Stomach (tissue), 4 donors: ENCODE measurements at regions not wholly inside any gene's neighbourhood (a gene's known extent, or its start where the extent isn't known, plus 50 kb on each side); places are given as distances from the start of the nearest gene placed in this dataset.

ENCODE experiments used
- EP300 ChIP-seq: sonication (generic); formaldehyde crosslinking; IDR thresholded peaks from one replicate; pipeline ENCODE4 v1.6.1; 2017; ENCODE audit warnings: antibody characterized with exemption
- POLR2AphosphoS5 ChIP-seq, 3 donors: sonication (generic); formaldehyde crosslinking; IDR thresholded peaks; one replicate each; pipeline ENCODE4 v1.6.1; 2016; ENCODE audit warnings: antibody characterized with exemption in 3 of 3
- TF ChIP-seq, protein P1 (sequence below), 7 experiments: fragments of 450-650 bp in 4 of 7; fragments of 200-600 bp in 3 of 7; sonication (generic) in 3 of 7; IDR thresholded peaks; one replicate each; pipeline ENCODE4 v1.5.1; 2016 to 2019; ENCODE audit warnings: antibody characterized with exemption in 7 of 7, control low read depth in 2 of 7, mild to moderate bottlenecking in 1 of 7

DNA sequence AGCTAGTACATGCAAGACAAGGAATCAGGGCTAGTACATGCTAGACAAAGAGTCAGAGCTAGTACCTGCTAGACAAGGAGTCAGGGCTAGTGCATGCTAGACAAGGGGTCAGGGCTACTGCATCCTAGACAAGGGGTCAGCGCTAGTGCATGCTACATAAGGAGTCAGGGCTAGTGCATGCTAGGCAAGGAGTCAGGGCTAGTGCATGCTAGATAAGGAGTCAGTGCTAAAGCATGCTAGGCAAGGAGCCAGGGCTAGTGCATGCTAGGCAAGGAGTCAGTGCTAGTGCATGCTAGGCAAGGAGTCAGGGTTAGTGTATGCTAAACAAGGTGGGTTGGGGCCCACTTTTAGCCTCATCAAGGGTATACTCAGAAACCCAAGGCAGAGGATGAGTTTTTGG lies 90.1 kb upstream of the FAM136A start:
- TF ChIP-seq POLR2AphosphoS5 (IDR thresholded peaks at IDR 0.05) (no peak), EP300 (no peak)
- TF ChIP-seq, protein P1, sequence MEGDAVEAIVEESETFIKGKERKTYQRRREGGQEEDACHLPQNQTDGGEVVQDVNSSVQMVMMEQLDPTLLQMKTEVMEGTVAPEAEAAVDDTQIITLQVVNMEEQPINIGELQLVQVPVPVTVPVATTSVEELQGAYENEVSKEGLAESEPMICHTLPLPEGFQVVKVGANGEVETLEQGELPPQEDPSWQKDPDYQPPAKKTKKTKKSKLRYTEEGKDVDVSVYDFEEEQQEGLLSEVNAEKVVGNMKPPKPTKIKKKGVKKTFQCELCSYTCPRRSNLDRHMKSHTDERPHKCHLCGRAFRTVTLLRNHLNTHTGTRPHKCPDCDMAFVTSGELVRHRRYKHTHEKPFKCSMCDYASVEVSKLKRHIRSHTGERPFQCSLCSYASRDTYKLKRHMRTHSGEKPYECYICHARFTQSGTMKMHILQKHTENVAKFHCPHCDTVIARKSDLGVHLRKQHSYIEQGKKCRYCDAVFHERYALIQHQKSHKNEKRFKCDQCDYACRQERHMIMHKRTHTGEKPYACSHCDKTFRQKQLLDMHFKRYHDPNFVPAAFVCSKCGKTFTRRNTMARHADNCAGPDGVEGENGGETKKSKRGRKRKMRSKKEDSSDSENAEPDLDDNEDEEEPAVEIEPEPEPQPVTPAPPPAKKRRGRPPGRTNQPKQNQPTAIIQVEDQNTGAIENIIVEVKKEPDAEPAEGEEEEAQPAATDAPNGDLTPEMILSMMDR (IDR thresholded peaks at IDR 0.05): no peak
